Right lobe of liver (tissue), 6 donors: ENCODE measurements at regions not wholly inside any gene's neighbourhood (a gene's known extent, or its start where the extent isn't known, plus 50 kb on each side); places are given as distances from the start of the nearest gene placed in this dataset.

Experiments
- ATAC-seq, 4 donors: fragments of 200-7000 bp; cut with Tn5 transposase; one replicate each; pipeline ENCODE4 v1.9.1; 2020; ENCODE audit warnings: mild to moderate bottlenecking in 4 of 4, moderate library complexity in 4 of 4
- DNase-seq, 3 donors: peaks; one replicate each; pipeline ENCODE4 v3.0.0-alpha.2; 2020
- H3K27ac ChIP-seq, 3 donors: fragments of 200-600 bp; one replicate each; pipeline ENCODE4 v1.8.0; 2022
- H3K27me3 ChIP-seq, 2 donors: fragments of 200-600 bp; one replicate each; pipeline ENCODE4 v1.8.0; 2022
- H3K36me3 ChIP-seq, 4 donors: fragments of 200-600 bp; sonication (generic) in 1 of 4; one replicate each; pipeline versions ENCODE4 v1.5.1 to v1.8.0; 2017 to 2022; ENCODE audit warnings: control low read depth in 1 of 4
- H3K4me1 ChIP-seq, 4 donors: fragments of 200-600 bp; sonication (generic) in 1 of 4; one replicate each; pipeline versions ENCODE4 v1.5.1 to v1.8.0; 2017 to 2022; ENCODE audit warnings: control low read depth in 1 of 4
- H3K4me3 ChIP-seq, 3 donors: fragments of 200-600 bp; one replicate each; pipeline ENCODE4 v1.8.0; 2022
- H3K9me3 ChIP-seq, 4 donors: fragments of 200-600 bp; sonication (generic) in 1 of 4; one replicate each; pipeline versions ENCODE4 v1.5.1 to v1.8.0; 2017 to 2022; ENCODE audit warnings: control low read depth in 1 of 4
- POLR2A ChIP-seq: fragments of 450-650 bp; IDR thresholded peaks from one replicate; pipeline ENCODE4 v1.6.1; 2017; ENCODE audit warnings: antibody characterized with exemption, mild to moderate bottlenecking
- WGBS: methylation state at CpG from one replicate; pipeline ENCODE4 v1.1.6; 2018; ENCODE audit warnings: low coverage, low lambda C conversion rate; ENCODE audit not compliant: insufficient coverage; ENCODE audit errors: missing lambda C conversion rate; 5-methylcytosine and 5-hydroxymethylcytosine counted together
- intact Hi-C, 2 donors: fragments of 100-400 bp; cut with DNase I; formaldehyde crosslinking; loops; one replicate each; pipeline versions ENCODE4 v1.11.2 to v1.14.1; 2022
- TF ChIP-seq, protein P1 (sequence below), 4 donors: fragments of 200-600 bp in 3 of 4; fragments of 450-650 bp in 1 of 4; IDR thresholded peaks; one replicate each; pipeline versions ENCODE4 v1.5.1 to v1.8.0; 2016 to 2022; ENCODE audit warnings: antibody characterized with exemption in 4 of 4, mild to moderate bottlenecking in 2 of 4
- donor health status: DM: no; HTN: yes; CAD: no.
- donor health status: DM: no; HTN: no; CAD: no.
- donor health status: DM: no; HTN: no; CAD: no.
- donor health status: DM: no; HTN: yes; CAD: no.
- donor health status: DM: no; HTN: yes; CAD: no.

DNA sequence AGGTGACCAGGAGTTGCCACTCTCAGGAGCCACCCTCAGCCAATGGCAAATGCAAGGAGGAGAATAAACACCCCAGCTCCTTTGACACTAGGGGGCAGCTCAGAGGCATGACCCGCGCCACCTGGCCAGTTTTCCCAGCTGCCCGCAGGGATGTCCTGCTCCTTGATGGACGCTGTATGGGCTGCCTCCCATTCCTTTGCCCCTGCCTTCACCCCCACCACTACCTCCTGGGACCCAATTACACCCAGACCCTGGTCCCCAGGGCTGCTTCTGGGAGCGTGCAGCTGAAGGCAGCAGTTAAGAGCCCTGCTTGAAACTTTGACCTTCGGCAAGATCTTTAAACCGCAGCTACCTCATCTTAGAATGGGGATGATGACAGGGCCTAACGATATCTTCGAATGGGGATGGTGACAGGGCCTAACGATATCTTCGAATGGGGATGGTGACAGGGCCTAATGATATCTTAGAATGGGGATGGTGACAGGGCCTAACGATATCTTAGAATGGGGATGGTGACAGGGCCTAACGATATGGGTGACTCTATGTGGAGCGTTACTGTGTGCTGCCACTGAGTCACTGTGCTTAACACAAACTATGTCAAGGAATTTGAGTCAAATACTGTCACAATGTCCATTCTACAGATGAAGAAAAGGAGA lies 163.0 kb upstream of the KAZN start:
- H3K27me3 ChIP-seq: no peaks in the 10 kb centered on the region
- ATAC-seq (peak; percentile 36 to 91 (median 66)), DNase-seq (peak in 2 of 3 donors; percentile 32 to 63)
- H3K4me3 ChIP-seq: no peak overlapping the region
- H3K36me3 ChIP-seq: no peaks in the 10 kb centered on the region
- no peaks in the 10 kb centered on the region for H3K4me1 ChIP-seq
- TF ChIP-seq POLR2A: no peak
- TF ChIP-seq, protein P1, sequence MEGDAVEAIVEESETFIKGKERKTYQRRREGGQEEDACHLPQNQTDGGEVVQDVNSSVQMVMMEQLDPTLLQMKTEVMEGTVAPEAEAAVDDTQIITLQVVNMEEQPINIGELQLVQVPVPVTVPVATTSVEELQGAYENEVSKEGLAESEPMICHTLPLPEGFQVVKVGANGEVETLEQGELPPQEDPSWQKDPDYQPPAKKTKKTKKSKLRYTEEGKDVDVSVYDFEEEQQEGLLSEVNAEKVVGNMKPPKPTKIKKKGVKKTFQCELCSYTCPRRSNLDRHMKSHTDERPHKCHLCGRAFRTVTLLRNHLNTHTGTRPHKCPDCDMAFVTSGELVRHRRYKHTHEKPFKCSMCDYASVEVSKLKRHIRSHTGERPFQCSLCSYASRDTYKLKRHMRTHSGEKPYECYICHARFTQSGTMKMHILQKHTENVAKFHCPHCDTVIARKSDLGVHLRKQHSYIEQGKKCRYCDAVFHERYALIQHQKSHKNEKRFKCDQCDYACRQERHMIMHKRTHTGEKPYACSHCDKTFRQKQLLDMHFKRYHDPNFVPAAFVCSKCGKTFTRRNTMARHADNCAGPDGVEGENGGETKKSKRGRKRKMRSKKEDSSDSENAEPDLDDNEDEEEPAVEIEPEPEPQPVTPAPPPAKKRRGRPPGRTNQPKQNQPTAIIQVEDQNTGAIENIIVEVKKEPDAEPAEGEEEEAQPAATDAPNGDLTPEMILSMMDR (IDR thresholded peaks at IDR 0.05): peak in 3 of 4 donors; percentile 36 to 64 (median 39)
- H3K27ac ChIP-seq: no peak overlapping the region
- H3K9me3 ChIP-seq: no peaks in the 10 kb centered on the region
- 75% methylated on average over 10 of the region's 14 CpGs for WGBS
- intact Hi-C loops: no loop called here

DNA sequence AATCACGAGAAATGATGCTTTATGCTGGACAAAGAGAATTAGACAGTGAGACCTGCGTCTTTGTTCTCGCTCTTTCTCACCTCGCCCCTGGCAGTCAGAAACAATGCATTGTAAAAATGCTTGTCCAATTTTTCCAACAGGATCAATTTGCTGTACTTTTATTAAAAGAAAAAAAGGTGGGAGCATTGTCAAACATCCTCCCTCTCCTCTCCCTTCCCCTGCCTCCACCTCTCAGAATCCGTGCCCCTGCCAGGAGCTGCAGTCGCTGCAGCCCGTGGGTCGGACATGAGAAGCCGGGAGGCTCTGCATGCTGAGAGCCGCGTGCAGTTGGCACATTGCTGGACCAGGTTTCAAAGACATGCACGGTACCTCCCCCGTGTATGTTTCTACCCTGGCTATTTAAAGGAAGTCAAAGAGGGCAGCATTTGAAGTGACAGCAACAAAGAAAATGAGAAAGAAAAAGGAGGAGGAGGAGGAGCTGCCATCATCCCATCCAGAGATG lies 161.0 kb upstream of the KAZN start:
- Histone ChIP-seq H3K27ac (no peak overlapping the region), H3K4me3 (no peak overlapping the region), H3K9me3 (no peaks in the 10 kb centered on the region), H3K36me3 (no peaks in the 10 kb centered on the region), H3K4me1 (no peaks in the 10 kb centered on the region), H3K27me3 (no peaks in the 10 kb centered on the region)
- TF ChIP-seq POLR2A: no peak
- TF ChIP-seq, protein P1 (IDR thresholded peaks at IDR 0.05): no peak
- ATAC-seq (no peak), DNase-seq (no peak)
- intact Hi-C loops: no loop called here
- 46% methylated on average over 13 of the region's 13 CpGs for WGBS

DNA sequence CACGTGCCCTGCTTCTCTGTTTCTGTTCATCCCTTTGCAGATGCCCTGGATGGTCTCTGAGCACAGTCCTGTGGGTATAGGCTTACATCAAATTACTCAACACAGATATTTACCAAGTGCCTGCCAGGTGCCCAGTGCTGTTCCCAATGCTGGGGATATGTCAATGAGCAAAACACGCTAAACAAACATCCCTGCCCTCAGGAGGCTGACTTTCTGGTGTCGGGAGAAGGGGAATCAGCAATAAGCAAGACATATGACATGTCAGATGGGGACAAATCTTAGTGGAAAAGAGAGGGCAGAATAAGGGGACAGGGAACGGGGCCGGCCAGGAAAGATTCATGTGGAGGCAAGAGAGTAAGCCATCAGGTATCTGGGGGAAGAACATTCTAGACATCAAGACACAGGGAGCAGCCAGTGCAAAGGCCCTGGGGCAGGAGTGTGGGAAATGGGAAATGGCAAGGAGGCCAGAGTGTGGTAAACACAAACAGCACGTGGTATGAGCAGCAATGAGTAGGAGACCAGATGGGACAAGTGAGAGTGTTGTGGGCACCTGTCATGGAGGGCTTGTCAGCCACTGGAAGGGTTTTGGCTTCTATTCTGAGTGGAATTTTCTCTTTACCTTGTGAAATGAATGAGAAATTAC lies 160.2 kb upstream of the KAZN start:
- H3K4me1 ChIP-seq: no peaks in the 10 kb centered on the region
- no peak for DNase-seq
- 62% methylated on average over 6 of the region's 6 CpGs for WGBS
- no peak overlapping the region for H3K4me3 ChIP-seq
- intact Hi-C loops: no loop called here
- H3K27me3 ChIP-seq: no peaks in the 10 kb centered on the region
- H3K36me3 ChIP-seq: no peaks in the 10 kb centered on the region
- H3K27ac ChIP-seq: no peak overlapping the region
- no peak for TF ChIP-seq POLR2A
- TF ChIP-seq, protein P1 (IDR thresholded peaks at IDR 0.05): no peak
- ATAC-seq: no peak
- no peaks in the 10 kb centered on the region for H3K9me3 ChIP-seq

DNA sequence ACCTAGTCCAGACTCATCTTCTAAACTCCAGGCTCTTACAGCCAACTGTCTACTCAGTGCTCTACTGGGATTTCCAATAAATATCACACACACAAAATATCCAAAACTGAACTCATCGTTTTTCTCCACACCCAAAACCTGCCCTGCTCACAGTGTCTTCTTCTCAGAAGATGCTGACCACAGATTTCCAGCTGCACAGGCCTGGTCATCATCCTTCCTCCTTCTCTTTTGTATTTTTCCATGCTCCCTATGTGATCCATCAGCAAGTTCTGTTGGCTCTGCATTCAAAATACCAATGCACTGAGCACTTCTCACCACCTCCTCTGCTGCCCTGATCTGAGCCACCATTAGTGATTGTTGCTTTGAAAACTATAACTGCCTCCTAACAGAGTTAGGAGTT lies 159.5 kb upstream of the KAZN start:
- WGBS: 54% methylated on average over 1 of the region's 1 CpG
- no peaks in the 10 kb centered on the region for H3K36me3 ChIP-seq
- no peaks in the 10 kb centered on the region for H3K27me3 ChIP-seq
- no peaks in the 10 kb centered on the region for H3K9me3 ChIP-seq
- no peaks in the 10 kb centered on the region for H3K4me1 ChIP-seq
- ATAC-seq (no peak), DNase-seq (no peak)
- TF ChIP-seq, protein P1 (IDR thresholded peaks at IDR 0.05): no peak
- no peak for TF ChIP-seq POLR2A
- intact Hi-C loops: no loop called here
- no peak overlapping the region for H3K4me3 ChIP-seq
- no peak overlapping the region for H3K27ac ChIP-seq
